ENCODE measurements at regions not wholly inside any gene's neighbourhood (a gene's known extent, or its start where the extent isn't known, plus 50 kb on each side); places are given as distances from the start of the nearest gene placed in this dataset.

GRCh38 chr10:110376767-110377160 is 72.0 kb upstream of the SMNDC1 start:
- no peak overlapping the region for H3K4me2 ChIP-seq (ENCODE audit: insufficient read depth, low read length)
- POLR2A ChIA-PET = interaction anchor here (1.3 kb wide), 1 partner anchor 12 kb away, joined by 5 read pairs; no protein-coding TSS in a partner anchor
- intact Hi-C loops (cut with micrococcal nuclease) = no loop called here
- TF ChIP-seq C11orf30 (IDR thresholded peaks at IDR 0.05; ENCODE audit: low read depth) (no peak), ZNF766 (CRISPR knock-in tag; conservative IDR thresholded peaks at IDR 0.05) (no peak), PRMT5 (CRISPR knock-in tag; IDR thresholded peaks at IDR 0.05) (no peak), CLOCK (CRISPR knock-in tag; IDR thresholded peaks at IDR 0.05; ENCODE audit: borderline replicate concordance) (no peak), ZBTB5 (IDR thresholded peaks at IDR 0.05) (no peak)
- TF ChIP-seq, protein P1, sequence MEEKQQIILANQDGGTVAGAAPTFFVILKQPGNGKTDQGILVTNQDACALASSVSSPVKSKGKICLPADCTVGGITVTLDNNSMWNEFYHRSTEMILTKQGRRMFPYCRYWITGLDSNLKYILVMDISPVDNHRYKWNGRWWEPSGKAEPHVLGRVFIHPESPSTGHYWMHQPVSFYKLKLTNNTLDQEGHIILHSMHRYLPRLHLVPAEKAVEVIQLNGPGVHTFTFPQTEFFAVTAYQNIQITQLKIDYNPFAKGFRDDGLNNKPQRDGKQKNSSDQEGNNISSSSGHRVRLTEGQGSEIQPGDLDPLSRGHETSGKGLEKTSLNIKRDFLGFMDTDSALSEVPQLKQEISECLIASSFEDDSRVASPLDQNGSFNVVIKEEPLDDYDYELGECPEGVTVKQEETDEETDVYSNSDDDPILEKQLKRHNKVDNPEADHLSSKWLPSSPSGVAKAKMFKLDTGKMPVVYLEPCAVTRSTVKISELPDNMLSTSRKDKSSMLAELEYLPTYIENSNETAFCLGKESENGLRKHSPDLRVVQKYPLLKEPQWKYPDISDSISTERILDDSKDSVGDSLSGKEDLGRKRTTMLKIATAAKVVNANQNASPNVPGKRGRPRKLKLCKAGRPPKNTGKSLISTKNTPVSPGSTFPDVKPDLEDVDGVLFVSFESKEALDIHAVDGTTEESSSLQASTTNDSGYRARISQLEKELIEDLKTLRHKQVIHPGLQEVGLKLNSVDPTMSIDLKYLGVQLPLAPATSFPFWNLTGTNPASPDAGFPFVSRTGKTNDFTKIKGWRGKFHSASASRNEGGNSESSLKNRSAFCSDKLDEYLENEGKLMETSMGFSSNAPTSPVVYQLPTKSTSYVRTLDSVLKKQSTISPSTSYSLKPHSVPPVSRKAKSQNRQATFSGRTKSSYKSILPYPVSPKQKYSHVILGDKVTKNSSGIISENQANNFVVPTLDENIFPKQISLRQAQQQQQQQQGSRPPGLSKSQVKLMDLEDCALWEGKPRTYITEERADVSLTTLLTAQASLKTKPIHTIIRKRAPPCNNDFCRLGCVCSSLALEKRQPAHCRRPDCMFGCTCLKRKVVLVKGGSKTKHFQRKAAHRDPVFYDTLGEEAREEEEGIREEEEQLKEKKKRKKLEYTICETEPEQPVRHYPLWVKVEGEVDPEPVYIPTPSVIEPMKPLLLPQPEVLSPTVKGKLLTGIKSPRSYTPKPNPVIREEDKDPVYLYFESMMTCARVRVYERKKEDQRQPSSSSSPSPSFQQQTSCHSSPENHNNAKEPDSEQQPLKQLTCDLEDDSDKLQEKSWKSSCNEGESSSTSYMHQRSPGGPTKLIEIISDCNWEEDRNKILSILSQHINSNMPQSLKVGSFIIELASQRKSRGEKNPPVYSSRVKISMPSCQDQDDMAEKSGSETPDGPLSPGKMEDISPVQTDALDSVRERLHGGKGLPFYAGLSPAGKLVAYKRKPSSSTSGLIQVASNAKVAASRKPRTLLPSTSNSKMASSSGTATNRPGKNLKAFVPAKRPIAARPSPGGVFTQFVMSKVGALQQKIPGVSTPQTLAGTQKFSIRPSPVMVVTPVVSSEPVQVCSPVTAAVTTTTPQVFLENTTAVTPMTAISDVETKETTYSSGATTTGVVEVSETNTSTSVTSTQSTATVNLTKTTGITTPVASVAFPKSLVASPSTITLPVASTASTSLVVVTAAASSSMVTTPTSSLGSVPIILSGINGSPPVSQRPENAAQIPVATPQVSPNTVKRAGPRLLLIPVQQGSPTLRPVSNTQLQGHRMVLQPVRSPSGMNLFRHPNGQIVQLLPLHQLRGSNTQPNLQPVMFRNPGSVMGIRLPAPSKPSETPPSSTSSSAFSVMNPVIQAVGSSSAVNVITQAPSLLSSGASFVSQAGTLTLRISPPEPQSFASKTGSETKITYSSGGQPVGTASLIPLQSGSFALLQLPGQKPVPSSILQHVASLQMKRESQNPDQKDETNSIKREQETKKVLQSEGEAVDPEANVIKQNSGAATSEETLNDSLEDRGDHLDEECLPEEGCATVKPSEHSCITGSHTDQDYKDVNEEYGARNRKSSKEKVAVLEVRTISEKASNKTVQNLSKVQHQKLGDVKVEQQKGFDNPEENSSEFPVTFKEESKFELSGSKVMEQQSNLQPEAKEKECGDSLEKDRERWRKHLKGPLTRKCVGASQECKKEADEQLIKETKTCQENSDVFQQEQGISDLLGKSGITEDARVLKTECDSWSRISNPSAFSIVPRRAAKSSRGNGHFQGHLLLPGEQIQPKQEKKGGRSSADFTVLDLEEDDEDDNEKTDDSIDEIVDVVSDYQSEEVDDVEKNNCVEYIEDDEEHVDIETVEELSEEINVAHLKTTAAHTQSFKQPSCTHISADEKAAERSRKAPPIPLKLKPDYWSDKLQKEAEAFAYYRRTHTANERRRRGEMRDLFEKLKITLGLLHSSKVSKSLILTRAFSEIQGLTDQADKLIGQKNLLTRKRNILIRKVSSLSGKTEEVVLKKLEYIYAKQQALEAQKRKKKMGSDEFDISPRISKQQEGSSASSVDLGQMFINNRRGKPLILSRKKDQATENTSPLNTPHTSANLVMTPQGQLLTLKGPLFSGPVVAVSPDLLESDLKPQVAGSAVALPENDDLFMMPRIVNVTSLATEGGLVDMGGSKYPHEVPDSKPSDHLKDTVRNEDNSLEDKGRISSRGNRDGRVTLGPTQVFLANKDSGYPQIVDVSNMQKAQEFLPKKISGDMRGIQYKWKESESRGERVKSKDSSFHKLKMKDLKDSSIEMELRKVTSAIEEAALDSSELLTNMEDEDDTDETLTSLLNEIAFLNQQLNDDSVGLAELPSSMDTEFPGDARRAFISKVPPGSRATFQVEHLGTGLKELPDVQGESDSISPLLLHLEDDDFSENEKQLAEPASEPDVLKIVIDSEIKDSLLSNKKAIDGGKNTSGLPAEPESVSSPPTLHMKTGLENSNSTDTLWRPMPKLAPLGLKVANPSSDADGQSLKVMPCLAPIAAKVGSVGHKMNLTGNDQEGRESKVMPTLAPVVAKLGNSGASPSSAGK (IDR thresholded peaks at IDR 0.05) = no peak

More at GRCh38 chr10:110376767-110377160, 72.0 kb upstream of the SMNDC1 start:
- in situ Hi-C loops (cut with MboI) = no loop called here
- Histone ChIP-seq H3K79me2 (ENCODE audit: control insufficient read depth, insufficient read depth, low read length) (no peaks in the 10 kb centered on the region), H4K20me1 (replicated peaks; ENCODE audit: control insufficient read depth, insufficient read depth, low read length) (no peaks in the 10 kb centered on the region; the same call in 1 of the 2 replicates), H2AFZ (ENCODE audit: low read depth, low read length) (no peak overlapping the region), H3K27me3 (ENCODE audit: control insufficient read depth in 2 of 2, insufficient read depth in 2 of 2, low read length in 2 of 2) (no peaks in the 10 kb centered on the region; a peak in 1 of 5 replicates), H3K4me3 (no peak overlapping the region), H3K27ac (ENCODE audit: extremely low read depth, low read depth, low read length) (no peak overlapping the region), H3K36me3 (ENCODE audit: control insufficient read depth, insufficient read depth, low read length) (no peaks in the 10 kb centered on the region), H3K9ac (ENCODE audit: insufficient read depth in 1 of 2, low read depth in 2 of 2, low read length in 2 of 2) (no peak overlapping the region), H3K9me1 (ENCODE audit: control insufficient read depth, insufficient read depth, low read length) (no peaks in the 10 kb centered on the region), H3K9me3 (replicated peaks; ENCODE audit: control insufficient read depth, insufficient read depth, low read depth, low read length) (no peaks in the 10 kb centered on the region), H3K4me1 (replicated peaks in 1 of 2; ENCODE audit: control insufficient read depth in 2 of 2, insufficient read depth in 2 of 2, low read length in 2 of 2) (peaks cover 7 to 24% of the 10 kb centered on the region in 2 experiments; a peak in 4 of 5 replicates)
- DNase-seq (ENCODE audit: extremely low read depth in 1 of 4, low spot score in 3 of 4) (no peak), FAIRE-seq (no peak), ATAC-seq (no peak)
- WGBS (ENCODE audit: insufficient coverage, low coverage, missing lambda C conversion rate) = 68% methylated on average over 3 of the region's 5 CpGs
- BruUV-seq (replicated peaks) = no TSS peak
- CTCF ChIA-PET (ENCODE audit: low intra/inter-chr PET ratio) = no interaction called here

Data from K562 (cell line).